Testis (tissue), 2 donors: ENCODE measurements at regions not wholly inside any gene's neighbourhood (a gene's known extent, or its start where the extent isn't known, plus 50 kb on each side); places are given as distances from the start of the nearest gene placed in this dataset.

Source experiments
- POLR2A ChIP-seq: fragments of 450-650 bp; IDR thresholded peaks from one replicate; pipeline ENCODE4 v1.6.1; 2017; ENCODE audit warnings: antibody characterized with exemption, mild to moderate bottlenecking, moderate library complexity
- TF ChIP-seq, protein P1 (sequence below), 3 experiments: fragments of 450-650 bp in 2 of 3; fragments of 200-600 bp in 1 of 3; sonication (generic) in 1 of 3; IDR thresholded peaks; one replicate each; pipeline ENCODE4 v1.5.1; 2016 to 2019; ENCODE audit warnings: antibody characterized with exemption in 3 of 3, mild to moderate bottlenecking in 2 of 3, moderate library complexity in 1 of 3

DNA sequence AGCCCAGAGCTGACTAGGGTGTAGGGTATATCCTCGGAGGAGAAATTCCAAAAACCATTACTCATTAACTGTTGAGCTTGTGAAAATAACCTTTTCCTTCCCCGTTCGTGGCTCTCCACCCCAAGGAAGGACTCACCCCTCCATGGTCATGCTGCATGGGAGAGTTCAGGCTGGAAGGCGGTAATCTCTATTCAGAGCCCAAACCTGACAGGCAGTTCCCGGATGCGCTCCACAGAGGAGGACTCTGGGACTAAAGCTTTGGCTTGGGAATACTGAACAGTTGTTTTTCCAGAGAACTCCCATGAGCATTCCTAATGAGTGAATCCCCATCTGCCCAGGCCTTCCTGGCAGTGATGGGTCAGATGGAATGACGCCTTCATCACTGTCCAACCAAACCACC, 125.4 kb downstream of the BCOR start:
- TF ChIP-seq, protein P1, sequence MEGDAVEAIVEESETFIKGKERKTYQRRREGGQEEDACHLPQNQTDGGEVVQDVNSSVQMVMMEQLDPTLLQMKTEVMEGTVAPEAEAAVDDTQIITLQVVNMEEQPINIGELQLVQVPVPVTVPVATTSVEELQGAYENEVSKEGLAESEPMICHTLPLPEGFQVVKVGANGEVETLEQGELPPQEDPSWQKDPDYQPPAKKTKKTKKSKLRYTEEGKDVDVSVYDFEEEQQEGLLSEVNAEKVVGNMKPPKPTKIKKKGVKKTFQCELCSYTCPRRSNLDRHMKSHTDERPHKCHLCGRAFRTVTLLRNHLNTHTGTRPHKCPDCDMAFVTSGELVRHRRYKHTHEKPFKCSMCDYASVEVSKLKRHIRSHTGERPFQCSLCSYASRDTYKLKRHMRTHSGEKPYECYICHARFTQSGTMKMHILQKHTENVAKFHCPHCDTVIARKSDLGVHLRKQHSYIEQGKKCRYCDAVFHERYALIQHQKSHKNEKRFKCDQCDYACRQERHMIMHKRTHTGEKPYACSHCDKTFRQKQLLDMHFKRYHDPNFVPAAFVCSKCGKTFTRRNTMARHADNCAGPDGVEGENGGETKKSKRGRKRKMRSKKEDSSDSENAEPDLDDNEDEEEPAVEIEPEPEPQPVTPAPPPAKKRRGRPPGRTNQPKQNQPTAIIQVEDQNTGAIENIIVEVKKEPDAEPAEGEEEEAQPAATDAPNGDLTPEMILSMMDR (IDR thresholded peaks at IDR 0.05) = no peak
- no peak for TF ChIP-seq POLR2A
